ENCODE measurements at regions not wholly inside any gene's neighbourhood (a gene's known extent, or its start where the extent isn't known, plus 50 kb on each side); places are given as distances from the start of the nearest gene placed in this dataset.

GRCh38 chr16:5377280-5377898, 279.8 kb upstream of the EEF2KMT start:
- Mint-ChIP-seq H3K36me3 (ENCODE audit: insufficient read depth, unreplicated experiment) (peaks cover 4% of the 10 kb centered on the region), H3K4me1 (ENCODE audit: low read depth, unreplicated experiment) (no peaks in the 10 kb centered on the region), H3K27me3 (ENCODE audit: unreplicated experiment) (peaks cover 65% of the 10 kb centered on the region), H3K4me3 (ENCODE audit: low read depth, unreplicated experiment) (no peak overlapping the region), H3K27ac (ENCODE audit: unreplicated experiment) (no peak overlapping the region), H3K9me3 (ENCODE audit: low read depth, unreplicated experiment) (no peaks in the 10 kb centered on the region)
- intact Hi-C loops (cut with micrococcal nuclease; ENCODE audit: unreplicated experiment) = no loop called here
- TF ChIP-seq, protein P1, sequence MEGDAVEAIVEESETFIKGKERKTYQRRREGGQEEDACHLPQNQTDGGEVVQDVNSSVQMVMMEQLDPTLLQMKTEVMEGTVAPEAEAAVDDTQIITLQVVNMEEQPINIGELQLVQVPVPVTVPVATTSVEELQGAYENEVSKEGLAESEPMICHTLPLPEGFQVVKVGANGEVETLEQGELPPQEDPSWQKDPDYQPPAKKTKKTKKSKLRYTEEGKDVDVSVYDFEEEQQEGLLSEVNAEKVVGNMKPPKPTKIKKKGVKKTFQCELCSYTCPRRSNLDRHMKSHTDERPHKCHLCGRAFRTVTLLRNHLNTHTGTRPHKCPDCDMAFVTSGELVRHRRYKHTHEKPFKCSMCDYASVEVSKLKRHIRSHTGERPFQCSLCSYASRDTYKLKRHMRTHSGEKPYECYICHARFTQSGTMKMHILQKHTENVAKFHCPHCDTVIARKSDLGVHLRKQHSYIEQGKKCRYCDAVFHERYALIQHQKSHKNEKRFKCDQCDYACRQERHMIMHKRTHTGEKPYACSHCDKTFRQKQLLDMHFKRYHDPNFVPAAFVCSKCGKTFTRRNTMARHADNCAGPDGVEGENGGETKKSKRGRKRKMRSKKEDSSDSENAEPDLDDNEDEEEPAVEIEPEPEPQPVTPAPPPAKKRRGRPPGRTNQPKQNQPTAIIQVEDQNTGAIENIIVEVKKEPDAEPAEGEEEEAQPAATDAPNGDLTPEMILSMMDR (IDR thresholded peaks at IDR 0.05; ENCODE audit: unreplicated experiment) = no peak
- CTCF ChIA-PET = interaction anchor here (0.6 kb wide), 1 partner anchor 9 kb away, joined by 3 read pairs; no protein-coding TSS in a partner anchor
- DNase-seq = no peak
- BruUV-seq (replicated peaks) = no TSS peak

DNA sequence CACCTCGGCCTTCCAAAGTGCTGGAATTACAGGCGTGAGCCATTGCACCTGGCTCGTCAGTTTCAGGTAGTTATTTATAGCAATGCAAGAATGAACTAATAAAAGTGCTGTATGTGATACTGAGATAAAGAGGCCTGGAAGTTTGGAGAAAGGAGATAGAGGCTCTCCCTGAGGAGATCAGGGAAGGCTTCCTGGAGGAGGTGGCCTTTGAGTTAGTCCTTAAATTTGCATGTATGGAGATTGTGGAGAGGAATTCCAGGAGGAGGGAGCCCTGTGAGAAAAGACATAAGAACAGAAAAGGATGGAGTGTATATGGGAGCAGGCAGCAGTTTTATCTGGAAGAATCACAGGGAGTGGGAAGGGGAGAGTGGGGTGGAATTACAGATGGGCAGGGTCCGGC, 276.6 kb upstream of the EEF2KMT start:
- no TSS peak for BruUV-seq (replicated peaks)
- DNase-seq = no peak
- intact Hi-C loops (cut with micrococcal nuclease; ENCODE audit: unreplicated experiment) = no loop called here
- Mint-ChIP-seq H3K4me1 (ENCODE audit: low read depth, unreplicated experiment) (no peaks in the 10 kb centered on the region), H3K27me3 (ENCODE audit: unreplicated experiment) (peaks cover 89% of the 10 kb centered on the region), H3K36me3 (ENCODE audit: insufficient read depth, unreplicated experiment) (peaks cover 4% of the 10 kb centered on the region), H3K9me3 (ENCODE audit: low read depth, unreplicated experiment) (no peaks in the 10 kb centered on the region), H3K4me3 (ENCODE audit: low read depth, unreplicated experiment) (no peak overlapping the region), H3K27ac (ENCODE audit: unreplicated experiment) (no peak overlapping the region)
- CTCF ChIA-PET = no interaction called here
- TF ChIP-seq, protein P1 (IDR thresholded peaks at IDR 0.05; ENCODE audit: unreplicated experiment) = no peak

GRCh38 chr16:5367951-5368350, 270.4 kb upstream of the EEF2KMT start:
- H3K27me3 Mint-ChIP-seq (ENCODE audit: unreplicated experiment) = peaks cover 78% of the 10 kb centered on the region
- CTCF ChIA-PET = no interaction called here
- TF ChIP-seq, protein P1 (IDR thresholded peaks at IDR 0.05; ENCODE audit: unreplicated experiment) = no peak

DNA sequence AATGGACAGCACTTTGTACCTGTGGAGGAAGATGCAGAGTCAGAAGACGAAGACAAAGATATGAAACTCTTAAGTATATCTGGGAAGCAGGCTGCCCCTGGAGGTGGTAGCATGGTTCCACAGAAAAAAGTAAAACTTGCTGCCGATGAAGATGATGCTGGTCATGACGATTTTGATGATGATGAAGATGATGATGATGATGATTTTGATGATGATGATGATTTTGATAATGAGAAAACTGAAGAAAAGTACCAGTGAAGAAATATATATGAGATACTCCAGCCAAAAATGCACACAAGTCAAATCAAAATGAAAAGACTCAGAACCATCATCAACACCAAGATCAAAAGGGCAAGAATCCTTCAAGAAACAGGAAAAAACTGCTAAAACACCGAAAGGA, 268.5 kb upstream of the EEF2KMT start:
- no peaks in the 10 kb centered on the region for H3K9me3 Mint-ChIP-seq (ENCODE audit: low read depth, unreplicated experiment)
- H3K4me1 Mint-ChIP-seq (ENCODE audit: low read depth, unreplicated experiment) = no peaks in the 10 kb centered on the region
- TF ChIP-seq, protein P1 (IDR thresholded peaks at IDR 0.05; ENCODE audit: unreplicated experiment) = no peak
- H3K36me3 Mint-ChIP-seq (ENCODE audit: insufficient read depth, unreplicated experiment) = no peaks in the 10 kb centered on the region
- no TSS peak for BruUV-seq (replicated peaks)
- peaks cover 62% of the 10 kb centered on the region for H3K27me3 Mint-ChIP-seq (ENCODE audit: unreplicated experiment)
- DNase-seq = no peak
- intact Hi-C loops (cut with micrococcal nuclease; ENCODE audit: unreplicated experiment) = no loop called here
- H3K4me3 Mint-ChIP-seq (ENCODE audit: low read depth, unreplicated experiment) = no peak overlapping the region
- CTCF ChIA-PET = no interaction called here
- no peak overlapping the region for H3K27ac Mint-ChIP-seq (ENCODE audit: unreplicated experiment)

More at GRCh38 chr16:5367951-5368350, 270.4 kb upstream of the EEF2KMT start:
- Mint-ChIP-seq H3K9me3 (ENCODE audit: low read depth, unreplicated experiment) (no peaks in the 10 kb centered on the region), H3K36me3 (ENCODE audit: insufficient read depth, unreplicated experiment) (no peaks in the 10 kb centered on the region), H3K4me3 (ENCODE audit: low read depth, unreplicated experiment) (no peak overlapping the region), H3K27ac (ENCODE audit: unreplicated experiment) (no peak overlapping the region), H3K4me1 (ENCODE audit: low read depth, unreplicated experiment) (no peaks in the 10 kb centered on the region)
- DNase-seq = no peak
- intact Hi-C loops (cut with micrococcal nuclease; ENCODE audit: unreplicated experiment) = no loop called here
- no TSS peak for BruUV-seq (replicated peaks)

Measured in Calu3 (cell line).